HG03460 (cell line): ENCODE measurements at regions not wholly inside any gene's neighbourhood (a gene's known extent, or its start where the extent isn't known, plus 50 kb on each side); places are given as distances from the start of the nearest gene placed in this dataset.

ENCODE experiments used
- ATAC-seq: cut with Tn5 transposase; IDR thresholded peaks from one replicate; pipeline ENCODE4 v1.9.1; 2021; ENCODE audit not compliant: unreplicated experiment

GRCh38 chr9:95760791-95761190, 114.7 kb upstream of the ERCC6L2 start:
- ATAC-seq, result no peak

DNA sequence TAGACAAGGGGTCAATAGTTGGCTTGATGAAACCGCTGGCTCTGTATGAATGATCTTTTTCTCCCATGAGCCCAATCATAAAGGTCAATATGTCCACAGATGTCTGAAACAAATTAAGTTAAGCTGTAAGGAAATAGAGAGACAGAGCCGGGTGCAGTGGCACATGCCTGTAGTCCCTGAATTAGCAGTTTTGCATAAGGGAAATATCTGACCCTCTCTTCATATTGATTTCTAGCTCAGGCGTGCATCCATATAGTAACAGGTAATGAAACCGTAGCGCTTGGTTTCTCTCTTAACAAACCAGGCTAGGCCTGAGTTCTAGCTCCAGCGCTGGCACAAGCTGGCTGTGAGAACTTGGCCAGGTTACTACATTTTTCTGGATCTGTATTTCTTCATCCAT, 118.1 kb upstream of the ERCC6L2 start:
- ATAC-seq, result no peak

DNA sequence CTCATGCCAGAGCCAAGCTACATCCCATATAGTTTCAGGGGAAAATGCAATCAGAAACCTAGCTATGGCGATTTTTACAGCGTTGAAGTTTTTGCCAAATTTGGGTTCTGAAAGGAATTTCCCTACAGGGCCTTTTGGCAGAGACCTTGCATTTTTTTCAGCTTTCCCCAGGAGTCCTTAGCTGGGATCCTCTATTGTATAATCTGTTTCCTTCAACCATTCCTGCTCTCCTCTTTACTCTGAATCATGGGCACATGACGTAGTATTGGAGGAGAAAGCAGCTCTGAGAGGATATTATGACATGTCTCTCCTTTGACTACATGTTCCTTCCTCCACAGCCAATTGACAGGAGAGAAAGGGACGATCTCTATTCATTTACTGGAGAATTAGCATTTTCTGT, 118.5 kb upstream of the ERCC6L2 start:
- ATAC-seq, result no peak

DNA sequence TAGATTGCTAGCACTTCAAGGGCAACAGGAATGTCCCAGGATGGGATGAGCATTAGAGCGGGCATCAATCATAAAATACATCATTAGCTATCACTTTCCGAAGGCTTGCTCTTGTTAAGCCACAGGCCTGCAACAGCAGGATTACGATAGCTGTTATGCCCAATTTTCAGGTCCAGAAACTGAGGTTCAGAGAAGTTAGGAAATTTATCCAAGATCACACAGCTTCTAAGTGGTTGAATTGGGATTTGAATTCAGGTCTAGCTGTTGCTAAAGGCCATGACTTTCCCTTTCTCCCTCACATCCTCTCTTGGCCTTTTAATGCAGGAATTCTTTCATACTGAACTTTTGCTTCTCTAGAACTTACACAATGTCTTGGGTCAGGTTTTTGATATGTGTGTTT, 119.4 kb upstream of the ERCC6L2 start:
- ATAC-seq, result no peak

DNA sequence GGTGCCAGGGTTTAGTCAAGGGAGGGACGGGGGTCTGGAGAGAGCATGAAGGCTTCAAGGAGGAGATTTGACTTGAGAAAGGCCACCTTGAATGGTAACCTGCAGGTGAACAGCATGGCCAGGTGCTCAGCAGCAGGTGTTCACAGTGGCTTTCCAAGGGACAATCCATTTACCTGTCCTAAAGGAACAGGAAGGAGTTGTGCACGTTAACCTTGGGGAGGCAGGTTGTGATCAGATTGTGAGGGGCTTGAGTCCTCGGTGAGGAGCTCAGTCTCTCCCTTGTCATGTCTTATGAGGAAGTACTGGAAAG, 120.1 kb upstream of the ERCC6L2 start:
- no peak for ATAC-seq

- ATAC-seq, result no peak
These were observed 120.7 kb upstream of the ERCC6L2 start for GRCh38 chr9:95754533-95755420.

GRCh38 chr9:95753762-95754465, 121.6 kb upstream of the ERCC6L2 start:
- no peak for ATAC-seq

DNA sequence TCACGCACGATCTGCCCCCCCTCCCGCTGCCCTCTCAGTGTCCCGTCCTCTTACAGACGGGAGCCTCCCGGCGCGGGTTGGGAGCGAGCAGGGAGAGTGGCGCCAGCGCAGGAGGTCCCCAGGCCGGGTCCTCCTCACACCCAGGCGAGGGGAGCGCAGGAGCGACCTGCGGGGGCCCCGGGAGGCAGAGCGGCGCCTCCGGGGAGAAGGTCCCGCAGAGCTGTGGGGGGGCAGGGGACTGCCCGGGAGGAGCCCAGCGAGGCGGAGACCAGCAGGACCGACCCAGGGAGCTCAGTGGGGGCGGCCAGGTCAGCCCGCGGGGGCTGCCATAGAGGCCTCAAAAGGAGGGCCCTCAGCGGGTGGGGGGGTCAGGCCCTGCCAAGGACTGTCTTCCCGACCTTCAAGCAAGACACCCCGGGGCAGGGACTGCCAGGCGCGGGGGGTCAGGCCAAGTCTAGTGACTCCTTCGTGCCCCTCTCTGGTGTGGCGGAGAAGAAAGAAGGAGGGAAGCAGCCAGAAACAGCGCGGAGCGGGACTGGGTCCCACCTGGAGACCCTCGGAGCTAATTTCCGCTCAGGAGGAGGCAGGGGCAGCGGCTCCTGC, 123.3 kb upstream of the ERCC6L2 start:
- no peak for ATAC-seq

GRCh38 chr9:95751520-95751790, 124.0 kb upstream of the ERCC6L2 start:
- no peak for ATAC-seq

GRCh38 chr9:95750725-95751519, 124.6 kb upstream of the ERCC6L2 start:
- ATAC-seq, result no peak

GRCh38 chr9:95749493-95749892, 126.0 kb upstream of the ERCC6L2 start:
- no peak for ATAC-seq

GRCh38 chr9:95746408-95747180, 128.9 kb upstream of the ERCC6L2 start:
- ATAC-seq, result no peak

DNA sequence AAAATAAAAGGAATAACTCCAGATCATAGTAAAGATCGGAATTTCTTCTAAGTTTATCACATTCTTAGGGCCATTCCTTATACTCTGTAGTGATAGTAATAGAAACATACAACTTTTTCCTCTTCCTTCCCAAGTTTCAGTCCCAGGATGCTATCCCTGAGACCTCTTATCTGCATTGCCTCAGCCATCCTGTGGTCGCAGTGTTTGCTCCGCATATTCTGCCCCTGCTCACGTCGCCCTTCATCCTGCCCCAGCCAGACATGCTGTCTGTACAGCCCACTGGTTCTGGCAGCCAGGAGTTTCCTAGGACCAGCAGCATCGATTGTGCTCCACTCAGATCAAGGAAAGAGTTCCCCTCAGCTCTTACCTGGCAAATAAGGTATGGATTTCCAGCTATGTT, 132.7 kb upstream of the ERCC6L2 start:
- no peak for ATAC-seq

- no peak for ATAC-seq
These were observed 133.9 kb upstream of the ERCC6L2 start for GRCh38 chr9:95741631-95742030.

GRCh38 chr9:95740217-95741004, 135.1 kb upstream of the ERCC6L2 start:
- ATAC-seq, result no peak

GRCh38 chr9:95738438-95738837, 137.1 kb upstream of the ERCC6L2 start:
- no peak for ATAC-seq

GRCh38 chr9:95736891-95737522, 138.5 kb upstream of the ERCC6L2 start:
- no peak for ATAC-seq

DNA sequence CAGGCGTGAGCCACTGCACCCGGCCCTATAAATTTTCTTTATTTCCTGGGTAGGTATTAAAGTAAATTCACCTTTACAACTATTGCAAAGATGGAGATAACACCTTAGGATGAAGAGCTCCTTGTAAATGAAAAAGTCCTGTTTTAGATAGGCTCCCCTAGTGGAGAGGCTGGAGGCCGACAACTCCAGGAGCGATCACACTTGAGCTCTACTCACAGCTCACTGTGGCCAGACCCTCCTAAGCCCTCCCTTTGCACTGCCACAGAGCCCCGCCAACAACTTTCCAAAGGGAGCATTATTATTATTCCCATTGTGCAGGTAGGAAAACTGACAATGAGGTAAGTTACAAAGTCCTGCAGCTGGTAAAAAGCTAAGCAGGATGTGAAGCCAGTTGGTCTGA, 139.1 kb upstream of the ERCC6L2 start:
- no peak for ATAC-seq

DNA sequence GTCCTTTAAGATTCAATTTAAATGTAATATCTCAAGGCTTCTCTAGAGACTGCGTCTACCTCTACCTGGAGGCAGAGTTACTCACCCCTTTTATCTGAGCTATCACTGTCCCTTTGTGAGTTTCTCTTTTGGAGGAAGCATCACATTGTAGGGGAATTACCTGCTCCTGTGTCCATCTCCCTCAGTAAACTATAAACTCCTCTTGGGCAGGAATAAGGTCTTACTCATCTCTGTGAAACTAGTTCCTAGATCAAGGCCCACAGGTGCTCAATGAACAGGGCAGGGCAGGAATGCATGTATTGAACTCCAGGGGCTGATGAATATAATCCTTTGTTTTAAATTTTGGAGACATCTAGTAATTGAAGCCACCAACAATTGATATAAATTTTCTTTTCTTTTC, 139.8 kb upstream of the ERCC6L2 start:
- ATAC-seq, result no peak
